ENCODE measurements at regions not wholly inside any gene's neighbourhood (a gene's known extent, or its start where the extent isn't known, plus 50 kb on each side); places are given as distances from the start of the nearest gene placed in this dataset.

DNA sequence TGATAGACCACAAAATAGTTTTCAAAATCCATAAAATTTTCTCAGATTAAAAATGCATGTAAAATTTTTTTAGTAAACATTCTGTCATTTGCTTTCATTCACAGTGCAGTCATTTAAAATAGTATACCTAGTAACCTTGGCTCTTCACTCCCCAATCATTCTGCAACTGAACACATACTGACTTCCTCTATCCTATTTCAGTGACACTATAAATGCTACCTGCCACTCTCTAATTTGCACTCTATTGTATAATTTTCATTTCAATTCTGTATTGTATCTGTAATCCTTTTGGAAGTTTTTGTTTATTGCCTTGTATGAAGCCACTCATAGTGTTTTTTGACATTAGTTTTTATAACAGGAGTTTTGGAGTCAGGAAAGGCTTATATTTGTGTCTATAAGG lies 1029.1 kb upstream of the NCAM2 start:
- TF ChIP-seq, protein P1, sequence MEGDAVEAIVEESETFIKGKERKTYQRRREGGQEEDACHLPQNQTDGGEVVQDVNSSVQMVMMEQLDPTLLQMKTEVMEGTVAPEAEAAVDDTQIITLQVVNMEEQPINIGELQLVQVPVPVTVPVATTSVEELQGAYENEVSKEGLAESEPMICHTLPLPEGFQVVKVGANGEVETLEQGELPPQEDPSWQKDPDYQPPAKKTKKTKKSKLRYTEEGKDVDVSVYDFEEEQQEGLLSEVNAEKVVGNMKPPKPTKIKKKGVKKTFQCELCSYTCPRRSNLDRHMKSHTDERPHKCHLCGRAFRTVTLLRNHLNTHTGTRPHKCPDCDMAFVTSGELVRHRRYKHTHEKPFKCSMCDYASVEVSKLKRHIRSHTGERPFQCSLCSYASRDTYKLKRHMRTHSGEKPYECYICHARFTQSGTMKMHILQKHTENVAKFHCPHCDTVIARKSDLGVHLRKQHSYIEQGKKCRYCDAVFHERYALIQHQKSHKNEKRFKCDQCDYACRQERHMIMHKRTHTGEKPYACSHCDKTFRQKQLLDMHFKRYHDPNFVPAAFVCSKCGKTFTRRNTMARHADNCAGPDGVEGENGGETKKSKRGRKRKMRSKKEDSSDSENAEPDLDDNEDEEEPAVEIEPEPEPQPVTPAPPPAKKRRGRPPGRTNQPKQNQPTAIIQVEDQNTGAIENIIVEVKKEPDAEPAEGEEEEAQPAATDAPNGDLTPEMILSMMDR (conservative IDR thresholded peaks at IDR 0.05; ENCODE audit: low read length): no peak
- TF ChIP-seq EZH2phosphoT487 (IDR thresholded peaks at IDR 0.05; ENCODE audit: borderline replicate concordance, low read depth, low read length): no peak

Measured in OCI-LY7 (cell line).